Mammary epithelial cell (primary cell): ENCODE measurements at regions not wholly inside any gene's neighbourhood (a gene's known extent, or its start where the extent isn't known, plus 50 kb on each side); places are given as distances from the start of the nearest gene placed in this dataset.

Experiments
- EZH2 ChIP-seq: IDR thresholded peaks from 2 replicates; pipeline ENCODE4 v1.6.1; 2012; ENCODE audit warnings: low read length, inconsistent platforms, borderline replicate concordance
- TF ChIP-seq, protein P1 (sequence below), 2 donors: IDR thresholded peaks in 1 of 2; conservative IDR thresholded peaks in 1 of 2; 2 replicates each; pipeline ENCODE4 v1.5.1; 2011 to 2012; ENCODE audit warnings: inconsistent platforms in 2 of 2, low read length in 2 of 2, mild to moderate bottlenecking in 2 of 2, control low read depth in 1 of 2, low read depth in 1 of 2; ENCODE audit not compliant: insufficient read depth in 1 of 2; ENCODE audit errors: extremely low read depth in 1 of 2

DNA sequence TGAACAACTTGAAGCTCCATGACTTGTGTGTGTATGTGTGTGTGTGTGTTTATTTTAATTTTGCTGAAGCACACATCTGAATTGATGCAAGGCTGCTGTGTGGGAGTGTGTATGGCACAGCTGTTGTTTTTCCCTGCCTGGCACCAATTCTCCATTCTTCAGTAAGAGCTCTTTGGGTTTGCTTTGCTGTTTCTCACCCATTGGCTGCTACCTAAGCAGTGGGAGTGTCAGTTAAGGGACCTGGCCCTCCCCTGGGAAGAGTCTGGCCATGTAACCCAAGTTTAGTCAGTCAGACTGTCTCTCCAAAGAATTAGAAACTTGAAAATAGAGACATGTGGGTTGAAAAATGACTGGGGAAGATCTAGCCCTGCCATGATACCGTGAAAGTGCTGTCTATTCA is 126.2 kb upstream of the SYNPR start:
- TF ChIP-seq, protein P1, sequence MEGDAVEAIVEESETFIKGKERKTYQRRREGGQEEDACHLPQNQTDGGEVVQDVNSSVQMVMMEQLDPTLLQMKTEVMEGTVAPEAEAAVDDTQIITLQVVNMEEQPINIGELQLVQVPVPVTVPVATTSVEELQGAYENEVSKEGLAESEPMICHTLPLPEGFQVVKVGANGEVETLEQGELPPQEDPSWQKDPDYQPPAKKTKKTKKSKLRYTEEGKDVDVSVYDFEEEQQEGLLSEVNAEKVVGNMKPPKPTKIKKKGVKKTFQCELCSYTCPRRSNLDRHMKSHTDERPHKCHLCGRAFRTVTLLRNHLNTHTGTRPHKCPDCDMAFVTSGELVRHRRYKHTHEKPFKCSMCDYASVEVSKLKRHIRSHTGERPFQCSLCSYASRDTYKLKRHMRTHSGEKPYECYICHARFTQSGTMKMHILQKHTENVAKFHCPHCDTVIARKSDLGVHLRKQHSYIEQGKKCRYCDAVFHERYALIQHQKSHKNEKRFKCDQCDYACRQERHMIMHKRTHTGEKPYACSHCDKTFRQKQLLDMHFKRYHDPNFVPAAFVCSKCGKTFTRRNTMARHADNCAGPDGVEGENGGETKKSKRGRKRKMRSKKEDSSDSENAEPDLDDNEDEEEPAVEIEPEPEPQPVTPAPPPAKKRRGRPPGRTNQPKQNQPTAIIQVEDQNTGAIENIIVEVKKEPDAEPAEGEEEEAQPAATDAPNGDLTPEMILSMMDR (conservative IDR thresholded peaks at IDR 0.05 in 1 of 2, IDR thresholded peaks at IDR 0.05 in 1 of 2; ENCODE audit: extremely low read depth in 1 of 2, insufficient read depth in 1 of 2, low read depth in 1 of 2, low read length in 2 of 2), result no peak
- no peak for TF ChIP-seq EZH2
